ENCODE measurements at regions not wholly inside any gene's neighbourhood (a gene's known extent, or its start where the extent isn't known, plus 50 kb on each side); places are given as distances from the start of the nearest gene placed in this dataset.
"Not testable (repeated sequence)": the region's sequence is repeated elsewhere in the genome, so short reads cannot be mapped to it uniquely, and the experiment has no call there.

DNA sequence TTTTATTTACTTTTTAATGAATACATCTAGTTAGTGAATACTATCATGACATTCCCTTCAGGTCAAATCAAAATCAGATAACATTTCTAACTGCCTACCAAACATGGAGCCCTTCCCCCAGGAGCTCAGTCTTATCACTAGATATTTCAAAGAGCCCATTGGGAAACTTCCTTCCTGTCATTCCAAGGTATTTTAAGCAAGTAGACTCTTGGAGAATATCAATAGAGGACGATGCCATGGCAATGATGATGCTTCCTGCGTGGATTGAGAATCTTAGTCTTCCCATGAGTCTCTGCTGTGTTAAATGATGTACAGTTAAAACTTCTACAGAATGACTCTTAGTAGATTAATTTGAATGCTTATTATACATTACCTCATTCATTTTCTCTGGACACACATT lies 384.9 kb downstream of the CENPW start:
- H3K36me3 ChIP-seq: no peaks in the 10 kb centered on the region
- H3K27ac ChIP-seq: no peak overlapping the region
- no peaks in the 10 kb centered on the region for H3K4me1 ChIP-seq (ENCODE audit: insufficient read depth)
- 79 to 90% (median 86%) methylated on average over 2 of the region's 2 CpGs for WGBS, 3 donors
- intact Hi-C loops (cut with DNase I): no loop called here
- H3K27me3 ChIP-seq: no peaks in the 10 kb centered on the region
- no peak overlapping the region for H3K4me3 ChIP-seq
- DNase-seq: no peak
- H3K9me3 ChIP-seq: no peaks in the 10 kb centered on the region
- no peak for TF ChIP-seq POLR2A (IDR thresholded peaks at IDR 0.05)

DNA sequence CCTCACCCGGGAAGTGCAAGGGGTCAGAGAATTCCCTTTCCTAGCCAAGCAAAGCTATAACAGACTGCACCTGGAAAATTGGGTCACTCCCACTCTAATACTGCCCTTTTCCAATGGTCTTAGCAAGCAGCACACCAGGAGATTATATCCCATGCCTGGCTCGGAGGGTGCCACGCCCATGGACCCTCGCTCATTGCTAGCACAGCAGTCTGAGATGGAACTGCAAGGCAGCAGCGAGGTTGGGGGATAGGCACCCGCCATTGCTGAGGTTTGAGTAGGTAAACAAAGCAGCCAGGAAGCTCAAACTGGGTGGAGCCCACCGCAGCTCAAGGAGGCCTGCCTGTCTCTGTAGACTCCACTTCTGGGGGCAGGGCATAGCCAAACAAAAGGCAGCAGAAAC lies 386.5 kb downstream of the CENPW start:
- H3K27ac ChIP-seq; DNase-seq; H3K27me3 ChIP-seq; H3K9me3 ChIP-seq; H3K36me3 ChIP-seq; H3K4me1 ChIP-seq (ENCODE audit: insufficient read depth); H3K4me3 ChIP-seq; intact Hi-C loops (cut with DNase I): not testable (repeated sequence)
- WGBS, 3 donors: 76 to 92% (median 91%) methylated on average over 7 of the region's 7 CpGs

DNA sequence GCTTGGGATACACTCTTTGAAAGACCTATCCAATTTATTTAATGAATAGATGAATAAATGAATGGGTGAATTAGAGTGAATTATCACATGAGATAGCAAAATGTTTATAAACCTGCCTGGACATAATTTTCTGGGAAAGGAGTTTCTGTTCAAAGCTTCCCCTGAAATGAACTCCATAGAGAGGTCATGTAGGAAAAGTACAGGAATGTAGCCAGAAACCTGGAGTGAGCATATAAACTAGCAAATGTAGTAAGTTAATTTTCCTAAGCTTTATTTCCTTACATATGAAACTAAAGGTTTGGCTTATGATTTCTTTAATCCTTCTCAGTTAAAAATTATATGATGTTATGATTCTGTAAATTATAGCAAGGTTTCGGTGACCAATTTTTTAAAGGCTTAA lies 380.3 kb upstream of the RSPO3 start:
- Histone ChIP-seq H3K27me3 (no peaks in the 10 kb centered on the region), H3K9me3 (no peaks in the 10 kb centered on the region), H3K4me1 (ENCODE audit: insufficient read depth) (no peaks in the 10 kb centered on the region), H3K36me3 (no peaks in the 10 kb centered on the region), H3K4me3 (no peak overlapping the region), H3K27ac (no peak overlapping the region)
- DNase-seq: no peak
- WGBS, 3 donors: 35 to 50% (median 39%) methylated on average over 1 of the region's 1 CpG
- intact Hi-C loops (cut with DNase I): no loop called here
- TF ChIP-seq, protein P1, sequence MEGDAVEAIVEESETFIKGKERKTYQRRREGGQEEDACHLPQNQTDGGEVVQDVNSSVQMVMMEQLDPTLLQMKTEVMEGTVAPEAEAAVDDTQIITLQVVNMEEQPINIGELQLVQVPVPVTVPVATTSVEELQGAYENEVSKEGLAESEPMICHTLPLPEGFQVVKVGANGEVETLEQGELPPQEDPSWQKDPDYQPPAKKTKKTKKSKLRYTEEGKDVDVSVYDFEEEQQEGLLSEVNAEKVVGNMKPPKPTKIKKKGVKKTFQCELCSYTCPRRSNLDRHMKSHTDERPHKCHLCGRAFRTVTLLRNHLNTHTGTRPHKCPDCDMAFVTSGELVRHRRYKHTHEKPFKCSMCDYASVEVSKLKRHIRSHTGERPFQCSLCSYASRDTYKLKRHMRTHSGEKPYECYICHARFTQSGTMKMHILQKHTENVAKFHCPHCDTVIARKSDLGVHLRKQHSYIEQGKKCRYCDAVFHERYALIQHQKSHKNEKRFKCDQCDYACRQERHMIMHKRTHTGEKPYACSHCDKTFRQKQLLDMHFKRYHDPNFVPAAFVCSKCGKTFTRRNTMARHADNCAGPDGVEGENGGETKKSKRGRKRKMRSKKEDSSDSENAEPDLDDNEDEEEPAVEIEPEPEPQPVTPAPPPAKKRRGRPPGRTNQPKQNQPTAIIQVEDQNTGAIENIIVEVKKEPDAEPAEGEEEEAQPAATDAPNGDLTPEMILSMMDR (IDR thresholded peaks at IDR 0.05): no peak
- TF ChIP-seq POLR2A (IDR thresholded peaks at IDR 0.05) (no peak), EP300 (IDR thresholded peaks at IDR 0.05) (no peak)

DNA sequence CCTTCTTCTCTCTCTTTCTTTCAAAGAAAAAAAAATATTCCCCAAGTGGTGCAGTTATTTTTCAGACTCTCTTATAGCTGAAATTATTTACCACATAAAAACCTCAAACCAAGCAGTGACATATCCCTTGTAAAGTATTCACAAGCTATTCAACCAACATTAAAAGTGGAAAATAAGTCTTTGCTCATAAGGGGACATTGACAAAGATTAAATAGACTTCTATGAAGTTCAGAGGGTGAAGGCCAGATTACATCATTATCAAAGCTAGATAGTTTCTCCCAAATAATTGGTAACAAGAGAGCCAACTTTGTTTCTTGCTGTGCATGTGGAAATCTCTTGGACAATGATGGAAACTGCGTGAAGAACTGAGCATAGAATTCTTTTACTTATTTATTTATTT lies 379.8 kb upstream of the RSPO3 start:
- H3K27ac ChIP-seq: no peak overlapping the region
- TF ChIP-seq POLR2A (IDR thresholded peaks at IDR 0.05) (no peak), EP300 (IDR thresholded peaks at IDR 0.05) (no peak)
- TF ChIP-seq, protein P1 (IDR thresholded peaks at IDR 0.05): no peak
- H3K9me3 ChIP-seq: no peaks in the 10 kb centered on the region
- H3K36me3 ChIP-seq: no peaks in the 10 kb centered on the region
- H3K4me3 ChIP-seq: no peak overlapping the region
- intact Hi-C loops (cut with DNase I): no loop called here
- no peaks in the 10 kb centered on the region for H3K4me1 ChIP-seq (ENCODE audit: insufficient read depth)
- DNase-seq: no peak
- WGBS, 3 donors: 26 to 73% (median 65%) methylated on average over 1 of the region's 1 CpG
- no peaks in the 10 kb centered on the region for H3K27me3 ChIP-seq

DNA sequence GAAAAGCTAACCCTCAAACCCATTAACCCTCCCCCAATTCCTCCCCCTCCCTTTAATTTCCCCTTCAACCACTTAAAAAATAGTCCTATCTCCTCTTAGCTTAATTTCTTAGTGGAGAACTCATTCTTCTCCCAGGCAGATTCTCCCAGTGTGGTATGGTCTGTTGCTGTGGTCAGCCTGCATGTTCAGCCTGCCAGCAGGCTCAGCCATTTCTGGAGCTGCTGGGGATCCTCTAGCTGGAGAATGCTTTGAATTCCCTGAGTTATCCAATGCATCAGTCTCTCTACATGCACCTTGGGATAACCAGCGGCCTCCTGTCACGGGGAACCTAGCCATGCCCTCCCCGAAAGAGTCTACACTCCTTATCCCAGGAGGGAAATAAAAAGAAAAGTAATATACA lies 375.4 kb upstream of the RSPO3 start:
- no peaks in the 10 kb centered on the region for H3K4me1 ChIP-seq (ENCODE audit: insufficient read depth)
- no peak overlapping the region for H3K4me3 ChIP-seq
- H3K36me3 ChIP-seq: no peaks in the 10 kb centered on the region
- intact Hi-C loops (cut with DNase I): no loop called here
- no peak overlapping the region for H3K27ac ChIP-seq
- WGBS, 3 donors: 91 to 93% (median 92%) methylated on average over 3 of the region's 3 CpGs
- no peak for DNase-seq
- H3K27me3 ChIP-seq: no peaks in the 10 kb centered on the region
- H3K9me3 ChIP-seq: no peaks in the 10 kb centered on the region
- TF ChIP-seq, protein P1 (IDR thresholded peaks at IDR 0.05): no peak
- no peak for TF ChIP-seq POLR2A (IDR thresholded peaks at IDR 0.05)
- TF ChIP-seq EP300 (IDR thresholded peaks at IDR 0.05): no peak
